MM.1S (cell line): ENCODE measurements at regions not wholly inside any gene's neighbourhood (a gene's known extent, or its start where the extent isn't known, plus 50 kb on each side); places are given as distances from the start of the nearest gene placed in this dataset.

Experiments
- EZH2 ChIP-seq: fragments of 300-600 bp; sonication (generic); optimal IDR thresholded peaks from 2 replicates; pipeline ENCODE3; 2017; ENCODE audit warnings: low read depth, mild to moderate bottlenecking, antibody characterized with exemption, low read length, mixed read lengths
- TF ChIP-seq, protein P1 (sequence below): fragments of 300-600 bp; sonication (generic); IDR thresholded peaks from 2 replicates; pipeline ENCODE4 v1.5.1; 2016; ENCODE audit warnings: antibody characterized with exemption, low read length, mixed read lengths

- TF ChIP-seq, protein P1, sequence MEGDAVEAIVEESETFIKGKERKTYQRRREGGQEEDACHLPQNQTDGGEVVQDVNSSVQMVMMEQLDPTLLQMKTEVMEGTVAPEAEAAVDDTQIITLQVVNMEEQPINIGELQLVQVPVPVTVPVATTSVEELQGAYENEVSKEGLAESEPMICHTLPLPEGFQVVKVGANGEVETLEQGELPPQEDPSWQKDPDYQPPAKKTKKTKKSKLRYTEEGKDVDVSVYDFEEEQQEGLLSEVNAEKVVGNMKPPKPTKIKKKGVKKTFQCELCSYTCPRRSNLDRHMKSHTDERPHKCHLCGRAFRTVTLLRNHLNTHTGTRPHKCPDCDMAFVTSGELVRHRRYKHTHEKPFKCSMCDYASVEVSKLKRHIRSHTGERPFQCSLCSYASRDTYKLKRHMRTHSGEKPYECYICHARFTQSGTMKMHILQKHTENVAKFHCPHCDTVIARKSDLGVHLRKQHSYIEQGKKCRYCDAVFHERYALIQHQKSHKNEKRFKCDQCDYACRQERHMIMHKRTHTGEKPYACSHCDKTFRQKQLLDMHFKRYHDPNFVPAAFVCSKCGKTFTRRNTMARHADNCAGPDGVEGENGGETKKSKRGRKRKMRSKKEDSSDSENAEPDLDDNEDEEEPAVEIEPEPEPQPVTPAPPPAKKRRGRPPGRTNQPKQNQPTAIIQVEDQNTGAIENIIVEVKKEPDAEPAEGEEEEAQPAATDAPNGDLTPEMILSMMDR: no peak
- no peak for TF ChIP-seq EZH2
Observed at GRCh38 chr14:105694961-105695360, 168.6 kb downstream of the TMEM121 start.
